Panc1 (cell line): ENCODE measurements at regions not wholly inside any gene's neighbourhood (a gene's known extent, or its start where the extent isn't known, plus 50 kb on each side); places are given as distances from the start of the nearest gene placed in this dataset.

Experiments used
- ATAC-seq: fragments of 200-7000 bp; cut with Tn5 transposase; 2 replicates; pipeline ENCODE4 v1.9.1; 2020; ENCODE audit warnings: mild to moderate bottlenecking, moderate library complexity
- BruUV-seq: library from RNA; stranded (reverse); fragments of 400-500 nt; replicated peaks from 2 replicates; lab custom pipeline; 2021; lab: Mats Ljungman, UMichigan
- CTCF ChIA-PET: fragments of 300-600 bp; sonication (Branson Sonifier 250); formaldehyde crosslinking; loops from one replicate; lab custom pipeline; 2022; ENCODE audit warnings: antibody characterized with exemption; lab: Charles Lee
- POLR2A ChIA-PET: fragments of 300-600 bp; sonication (Branson Sonifier 250); formaldehyde crosslinking; loops from one replicate; lab custom pipeline; 2022; ENCODE audit warnings: antibody characterized with exemption; lab: Charles Lee
- DNase-seq: peaks from one replicate; pipeline ENCODE4 v3.0.0-alpha.2; 2010; ENCODE audit warnings: low read depth, low spot score
- H3K27ac ChIP-seq: 2 replicates; pipeline ENCODE4 v1.5.1; 2011; ENCODE audit warnings: mild to moderate bottlenecking, low read length, inconsistent platforms
- H3K27me3 ChIP-seq: fragments of 200-500 bp; sonication (Bioruptor generic); 2 replicates; pipeline ENCODE4 v1.6.0; 2014; ENCODE audit warnings: low read length, inconsistent platforms; ENCODE audit not compliant: control insufficient read depth, insufficient read depth
- H3K36me3 ChIP-seq: fragments of 200-500 bp; sonication (Bioruptor generic); 2 replicates; pipeline ENCODE4 v1.5.1; 2014; ENCODE audit warnings: inconsistent platforms, mild to moderate bottlenecking, low read length, moderate library complexity; ENCODE audit not compliant: control insufficient read depth, insufficient read depth
- H3K4me1 ChIP-seq: 2 replicates; pipeline ENCODE4 v1.5.1; 2011; ENCODE audit warnings: inconsistent platforms, mild to moderate bottlenecking, low read length, moderate library complexity; ENCODE audit not compliant: control insufficient read depth, insufficient read depth
- H3K4me3 ChIP-seq, 2 experiments: 2 replicates each; pipeline ENCODE4 v1.5.1; 2011 to 2012; ENCODE audit warnings: low read depth in 2 of 2, low read length in 2 of 2, mild to moderate bottlenecking in 2 of 2, inconsistent platforms in 1 of 2, moderate library complexity in 1 of 2
- H3K9me3 ChIP-seq: fragments of 200-500 bp; sonication (Bioruptor generic); 2 replicates; pipeline ENCODE4 v1.5.1; 2014; ENCODE audit warnings: low read depth, mild to moderate bottlenecking, inconsistent platforms, low read length, moderate library complexity; ENCODE audit not compliant: control insufficient read depth, insufficient read depth
- POLR2AphosphoS5 ChIP-seq: IDR thresholded peaks from 2 replicates; pipeline ENCODE4 v1.6.1; 2012; ENCODE audit warnings: mild to moderate bottlenecking, low read depth, low read length, moderate library complexity
- REST ChIP-seq, 2 experiments: IDR thresholded peaks; 2 replicates each; pipeline ENCODE4 v1.6.1; 2011 to 2012; ENCODE audit warnings: low read depth in 2 of 2, control low read depth in 1 of 2, low read length in 1 of 2, mild to moderate bottlenecking in 1 of 2, moderate library complexity in 1 of 2; ENCODE audit not compliant: insufficient read depth in 1 of 2
- SIN3A ChIP-seq: IDR thresholded peaks from 2 replicates; pipeline ENCODE4 v1.6.1; 2012; ENCODE audit warnings: low read depth, mild to moderate bottlenecking, low read length, moderate library complexity, borderline replicate concordance; ENCODE audit not compliant: insufficient read depth
- TCF7L2 ChIP-seq: IDR thresholded peaks from 2 replicates; pipeline ENCODE4 v1.6.1; 2011; ENCODE audit warnings: mild to moderate bottlenecking, low read depth, low read length, inconsistent platforms
- in situ Hi-C: cut with HindIII; loops from 2 replicates; pipeline ENCODE4 v1.10.0; 2016; ENCODE audit warnings: low sequenced_read_pairs, low pct_unique_long_range_greater_than_20kb
- intact Hi-C: fragments of 100-400 bp; cut with micrococcal nuclease; formaldehyde crosslinking; loops from one replicate; pipeline ENCODE4 v1.10.0; 2022; ENCODE audit not compliant: unreplicated experiment
- TF ChIP-seq, protein P1 (sequence below): fragments of 450-650 bp; IDR thresholded peaks from 2 replicates; pipeline ENCODE4 v1.5.1; 2017; ENCODE audit warnings: mild to moderate bottlenecking

DNA sequence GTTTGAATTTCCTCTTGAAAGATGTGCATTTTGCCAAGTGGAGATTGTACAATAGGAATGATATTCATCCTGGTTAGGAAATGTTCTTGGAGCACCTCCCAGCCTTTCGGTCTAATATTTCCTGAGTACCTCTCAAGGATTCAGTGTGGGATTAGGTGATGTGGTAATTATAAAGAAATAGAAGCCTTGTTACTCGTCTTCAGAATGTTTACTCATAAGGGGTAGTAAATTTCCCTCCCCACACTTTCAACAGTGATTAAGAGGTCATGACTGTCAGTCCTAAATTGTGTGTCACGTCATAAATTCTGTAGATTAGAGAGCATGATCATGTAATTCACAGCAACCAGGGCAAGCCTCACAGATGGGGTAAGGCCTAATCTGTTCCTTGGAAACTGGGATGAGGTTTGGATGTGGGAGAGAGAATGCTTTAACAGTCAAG, 633.1 kb upstream of the TBL1XR1 start:
- H3K4me3 ChIP-seq, result no peak overlapping the region
- H3K27ac ChIP-seq, result peak overlapping the region; percentile 88
- no peaks in the 10 kb centered on the region for H3K9me3 ChIP-seq
- TF ChIP-seq, protein P1, sequence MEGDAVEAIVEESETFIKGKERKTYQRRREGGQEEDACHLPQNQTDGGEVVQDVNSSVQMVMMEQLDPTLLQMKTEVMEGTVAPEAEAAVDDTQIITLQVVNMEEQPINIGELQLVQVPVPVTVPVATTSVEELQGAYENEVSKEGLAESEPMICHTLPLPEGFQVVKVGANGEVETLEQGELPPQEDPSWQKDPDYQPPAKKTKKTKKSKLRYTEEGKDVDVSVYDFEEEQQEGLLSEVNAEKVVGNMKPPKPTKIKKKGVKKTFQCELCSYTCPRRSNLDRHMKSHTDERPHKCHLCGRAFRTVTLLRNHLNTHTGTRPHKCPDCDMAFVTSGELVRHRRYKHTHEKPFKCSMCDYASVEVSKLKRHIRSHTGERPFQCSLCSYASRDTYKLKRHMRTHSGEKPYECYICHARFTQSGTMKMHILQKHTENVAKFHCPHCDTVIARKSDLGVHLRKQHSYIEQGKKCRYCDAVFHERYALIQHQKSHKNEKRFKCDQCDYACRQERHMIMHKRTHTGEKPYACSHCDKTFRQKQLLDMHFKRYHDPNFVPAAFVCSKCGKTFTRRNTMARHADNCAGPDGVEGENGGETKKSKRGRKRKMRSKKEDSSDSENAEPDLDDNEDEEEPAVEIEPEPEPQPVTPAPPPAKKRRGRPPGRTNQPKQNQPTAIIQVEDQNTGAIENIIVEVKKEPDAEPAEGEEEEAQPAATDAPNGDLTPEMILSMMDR, result no peak
- TF ChIP-seq POLR2AphosphoS5, result no peak
- no peak for TF ChIP-seq TCF7L2
- no peak for TF ChIP-seq REST (IDR thresholded peaks at IDR 0.05; ENCODE audit: insufficient read depth in 1 of 2, low read depth in 2 of 2, low read length in 1 of 2)
- no peak for TF ChIP-seq SIN3A
- DNase-seq (no peak), ATAC-seq (no peak)
- ChIA-PET POLR2A (no interaction called here), CTCF (no interaction called here)
- intact Hi-C loops, result no loop called here
- BruUV-seq, result no TSS peak
- in situ Hi-C loops, result no loop called here
- peaks cover 20% of the 10 kb centered on the region for H3K4me1 ChIP-seq
- H3K27me3 ChIP-seq, result no peaks in the 10 kb centered on the region
- H3K36me3 ChIP-seq, result no peaks in the 10 kb centered on the region

DNA sequence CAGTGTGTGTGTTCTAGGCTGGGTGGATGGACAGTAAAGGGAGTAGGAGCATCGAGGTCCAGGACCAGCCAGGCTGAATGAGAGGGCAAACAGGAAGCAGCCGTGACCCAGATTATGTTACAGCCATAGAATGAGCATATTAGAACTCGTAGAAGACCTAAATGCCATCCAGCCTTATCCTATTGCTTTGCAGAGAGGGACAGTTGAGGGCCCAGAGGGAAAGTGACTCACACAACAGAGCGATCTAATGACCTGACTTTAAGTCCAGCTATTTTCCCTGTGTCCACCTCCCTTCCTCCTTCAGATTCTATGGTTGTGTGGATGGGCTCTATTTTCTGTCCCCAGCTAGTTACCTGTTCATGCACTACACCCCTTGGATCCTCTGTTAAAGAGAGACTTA, 634.1 kb upstream of the TBL1XR1 start:
- intact Hi-C loops, result no loop called here
- POLR2A ChIA-PET, result no interaction called here
- CTCF ChIA-PET, result no interaction called here
- Histone ChIP-seq H3K27ac (peak overlapping the region; percentile 88), H3K9me3 (no peaks in the 10 kb centered on the region), H3K4me1 (peaks cover 20% of the 10 kb centered on the region), H3K36me3 (no peaks in the 10 kb centered on the region), H3K27me3 (no peaks in the 10 kb centered on the region), H3K4me3 (no peak overlapping the region)
- ATAC-seq (no peak), DNase-seq (no peak)
- BruUV-seq, result no TSS peak
- TF ChIP-seq TCF7L2 (no peak), REST (IDR thresholded peaks at IDR 0.05; ENCODE audit: insufficient read depth in 1 of 2, low read depth in 2 of 2, low read length in 1 of 2) (no peak), POLR2AphosphoS5 (no peak), SIN3A (no peak)
- TF ChIP-seq, protein P1, result no peak
- in situ Hi-C loops, result no loop called here
